K562 (cell line): ENCODE measurements at regions not wholly inside any gene's neighbourhood (a gene's known extent, or its start where the extent isn't known, plus 50 kb on each side); places are given as distances from the start of the nearest gene placed in this dataset.

Source experiments
- ATAC-seq: fragments of 200-7000 bp; cut with Tn5 transposase; 3 replicates; pipeline ENCODE4 v1.9.1; 2020; ENCODE audit warnings: moderate library complexity
- BruUV-seq: library from RNA; stranded (reverse); fragments of 400-500 nt; replicated peaks from 2 replicates; lab custom pipeline; 2021; lab: Mats Ljungman, UMichigan
- CTCF ChIA-PET: fragments of 300-600 bp; formaldehyde crosslinking; extraction: SDS; loops from one replicate; lab custom pipeline; 2021; ENCODE audit warnings: low intra/inter-chr PET ratio; lab: Yijun Ruan, JAX
- POLR2A ChIA-PET: fragments of 300-600, 350-650 bp; sonication (Branson Sonifier 250); formaldehyde crosslinking; extraction: SDS; loops from one replicate; lab custom pipeline; 2021; ENCODE audit warnings: antibody characterized with exemption, inconsistent platforms; lab: Yijun Ruan, JAX
- DNase-seq, 4 experiments: peaks; one replicate each; pipeline versions ENCODE4 v3.0.0 to v3.0.0-alpha.2; 2011 to 2018; ENCODE audit warnings: low spot score in 3 of 4, mixed read lengths in 3 of 4; ENCODE audit errors: extremely low read depth in 1 of 4
- FAIRE-seq: peaks from 2 replicates; lab custom pipeline; 2011; peaks lifted over from hg19 to GRCh38; lab: Jason Lieb, UNC
- H2AFZ ChIP-seq: 2 replicates; pipeline ENCODE4 v1.6.0; 2011; ENCODE audit warnings: low read depth, low read length, control low read depth, inconsistent platforms
- H3K27ac ChIP-seq: fragments of 200-600 bp; 3 replicates; pipeline ENCODE4 v1.8.0; 2011; ENCODE audit warnings: low read depth, mild to moderate bottlenecking, control low read depth, inconsistent platforms, low read length, moderate library complexity, mixed read lengths; ENCODE audit errors: extremely low read depth
- H3K27me3 ChIP-seq, 2 experiments: fragments of 300-600 bp in 1 of 2; 2 replicates in 1 of 2; 3 replicates in 1 of 2; pipeline versions ENCODE4 v1.6.0 to v1.8.0; 2011; ENCODE audit warnings: inconsistent platforms in 2 of 2, low read length in 2 of 2, mild to moderate bottlenecking in 1 of 2, mixed read lengths in 1 of 2, moderate library complexity in 1 of 2; ENCODE audit not compliant: control insufficient read depth in 2 of 2, insufficient read depth in 2 of 2
- H3K36me3 ChIP-seq: fragments of 300-600 bp; 3 replicates; pipeline ENCODE4 v1.8.0; 2011; ENCODE audit warnings: mild to moderate bottlenecking, low read length, inconsistent platforms; ENCODE audit not compliant: control insufficient read depth, insufficient read depth
- H3K4me1 ChIP-seq, 2 experiments: fragments of 200-600 bp in 1 of 2; replicated peaks in 1 of 2; 2 replicates in 1 of 2; 3 replicates in 1 of 2; pipeline versions ENCODE4 v1.5.1 to v1.8.0; 2011; ENCODE audit warnings: inconsistent platforms in 2 of 2, low read length in 2 of 2, mild to moderate bottlenecking in 1 of 2, mixed read lengths in 1 of 2, moderate library complexity in 1 of 2; ENCODE audit not compliant: control insufficient read depth in 2 of 2, insufficient read depth in 2 of 2
- H3K4me2 ChIP-seq: 2 replicates; pipeline ENCODE4 v1.6.1; 2011; ENCODE audit warnings: low read length, control low read depth, inconsistent platforms, mixed read lengths; ENCODE audit not compliant: insufficient read depth
- H3K4me3 ChIP-seq: fragments of 200-600 bp; sonication (generic), shearing (Covaris generic); 2 replicates; pipeline ENCODE4 v1.5.1; 2016; ENCODE audit warnings: control low read depth, inconsistent platforms
- H3K79me2 ChIP-seq: fragments of 200-600 bp; 3 replicates; pipeline ENCODE4 v1.8.0; 2011; ENCODE audit warnings: low read length, inconsistent platforms; ENCODE audit not compliant: control insufficient read depth, insufficient read depth
- H3K9ac ChIP-seq, 2 experiments: 2 replicates each; pipeline versions ENCODE4 v1.6.0 to v1.6.1; 2011; ENCODE audit warnings: low read depth in 2 of 2, low read length in 2 of 2, control low read depth in 1 of 2, inconsistent platforms in 1 of 2, mild to moderate bottlenecking in 1 of 2, mixed read lengths in 1 of 2; ENCODE audit not compliant: insufficient read depth in 1 of 2
- H3K9me1 ChIP-seq: one replicate; pipeline ENCODE4 v1.6.0; 2011; ENCODE audit warnings: inconsistent platforms, mild to moderate bottlenecking, low read length, moderate library complexity; ENCODE audit not compliant: control insufficient read depth, insufficient read depth
- H3K9me3 ChIP-seq: replicated peaks from 2 replicates; pipeline ENCODE4 v1.5.1; 2011; ENCODE audit warnings: low read depth, low read length, inconsistent platforms; ENCODE audit not compliant: control insufficient read depth, insufficient read depth
- H4K20me1 ChIP-seq: replicated peaks from 2 replicates; pipeline ENCODE4 v1.6.1; 2011; ENCODE audit warnings: low read length, inconsistent platforms, mixed read lengths; ENCODE audit not compliant: control insufficient read depth, insufficient read depth
- HMG20A ChIP-seq: fragments of 450-650 bp; formaldehyde crosslinking; conservative IDR thresholded peaks from 2 replicates; pipeline ENCODE4 v1.4.0; 2020; ENCODE audit warnings: mild to moderate bottlenecking, mixed read lengths
- HOXB6 ChIP-seq: fragments of 250-450 bp; sonication (Bioruptor Pico); IDR thresholded peaks from 2 replicates; pipeline ENCODE4 v1.5.1; 2022; ENCODE audit warnings: mild to moderate bottlenecking, borderline replicate concordance
- PRPF4 ChIP-seq: fragments of 200-400 bp; formaldehyde crosslinking; IDR thresholded peaks from one replicate; pipeline ENCODE4 v1.6.1; 2017; ENCODE audit warnings: low read length, low read depth, mild to moderate bottlenecking; ENCODE audit not compliant: insufficient read depth, poor library complexity, severe bottlenecking
- RBFOX2 ChIP-seq: fragments of 200-400 bp; formaldehyde crosslinking; IDR thresholded peaks from 2 replicates; pipeline ENCODE4 v1.6.1; 2017; ENCODE audit warnings: low read depth, mild to moderate bottlenecking, low read length, moderate library complexity
- ZFP36 ChIP-seq: fragments of 150-350 bp; IDR thresholded peaks from 2 replicates; pipeline ENCODE4 v1.6.1; 2018; ENCODE audit warnings: low read length, low read depth; ENCODE audit not compliant: partially characterized antibody
- WGBS: fragments of 100-300 bp; shearing (Covaris generic); methylation state at CpG from one replicate; pipeline ENCODE4 v1.1.6; 2016; ENCODE audit warnings: low coverage, mixed read lengths; ENCODE audit not compliant: insufficient coverage; ENCODE audit errors: missing lambda C conversion rate; 5-methylcytosine and 5-hydroxymethylcytosine counted together
- in situ Hi-C: fragments of 300-500 bp; cut with MboI; formaldehyde crosslinking; loops from 4 replicates; pipeline ENCODE4 v1.15.0; 2018; ENCODE audit warnings: inconsistent platforms, mixed read lengths
- intact Hi-C: fragments of 100-400 bp; cut with micrococcal nuclease; formaldehyde crosslinking; loops from 2 replicates; pipeline ENCODE4 v1.14.2; 2022
- TF ChIP-seq, protein P1 (sequence below), 2 experiments: IDR thresholded peaks; 2 replicates each; pipeline ENCODE4 v1.6.1; 2011; ENCODE audit warnings: borderline replicate concordance in 1 of 2, control low read depth in 1 of 2, low read depth in 1 of 2, low read length in 1 of 2, mild to moderate bottlenecking in 1 of 2, mixed read lengths in 1 of 2, moderate library complexity in 1 of 2; ENCODE audit not compliant: insufficient read depth in 1 of 2, insufficient read length in 1 of 2, poor library complexity in 1 of 2, severe bottlenecking in 1 of 2; ENCODE audit errors: extremely low read depth in 1 of 2

DNA sequence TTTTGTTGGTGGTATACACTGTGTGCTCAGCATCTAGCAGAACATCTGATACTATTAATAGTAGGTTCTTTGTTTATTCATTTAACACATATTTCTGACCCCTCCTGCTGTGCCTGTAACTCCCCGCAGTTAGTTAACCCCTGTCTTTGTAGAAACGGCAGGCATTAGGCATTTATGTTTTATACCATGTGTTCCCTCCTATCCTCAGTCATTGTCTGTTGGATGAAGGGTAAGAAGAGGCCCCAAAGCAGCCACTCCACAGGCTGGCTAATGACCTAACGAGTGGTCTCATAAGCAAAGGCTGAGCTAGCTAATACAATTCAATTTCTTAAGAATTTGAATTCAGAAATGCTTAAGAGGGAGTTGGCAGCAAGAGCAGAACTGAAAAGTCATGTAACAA, 170.8 kb downstream of the TMX1 start:
- no peak overlapping the region for H3K9ac ChIP-seq
- in situ Hi-C loops: no loop called here
- H4K20me1 ChIP-seq: no peaks in the 10 kb centered on the region
- FAIRE-seq (no peak), ATAC-seq (no peak), DNase-seq (no peak)
- H3K27me3 ChIP-seq: no peaks in the 10 kb centered on the region
- no peak overlapping the region for H3K27ac ChIP-seq
- no peaks in the 10 kb centered on the region for H3K79me2 ChIP-seq
- no TSS peak for BruUV-seq
- no peak overlapping the region for H2AFZ ChIP-seq
- H3K9me1 ChIP-seq: no peaks in the 10 kb centered on the region
- WGBS: 4% methylated on average over 3 of the region's 3 CpGs
- intact Hi-C loops: no loop called here
- H3K4me1 ChIP-seq: no peaks in the 10 kb centered on the region
- ChIA-PET POLR2A (no interaction called here), CTCF (no interaction called here)
- TF ChIP-seq PRPF4 (no peak), RBFOX2 (no peak), HMG20A (CRISPR knock-in tag) (no peak), HOXB6 (CRISPR knock-in tag) (no peak), ZFP36 (no peak)
- TF ChIP-seq, protein P1, sequence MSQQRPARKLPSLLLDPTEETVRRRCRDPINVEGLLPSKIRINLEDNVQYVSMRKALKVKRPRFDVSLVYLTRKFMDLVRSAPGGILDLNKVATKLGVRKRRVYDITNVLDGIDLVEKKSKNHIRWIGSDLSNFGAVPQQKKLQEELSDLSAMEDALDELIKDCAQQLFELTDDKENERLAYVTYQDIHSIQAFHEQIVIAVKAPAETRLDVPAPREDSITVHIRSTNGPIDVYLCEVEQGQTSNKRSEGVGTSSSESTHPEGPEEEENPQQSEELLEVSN (IDR thresholded peaks at IDR 0.05; ENCODE audit: borderline replicate concordance in 1 of 2, extremely low read depth in 1 of 2, insufficient read depth in 1 of 2, insufficient read length in 1 of 2, low read depth in 1 of 2, low read length in 1 of 2, poor library complexity in 1 of 2, severe bottlenecking in 1 of 2): no peak
- H3K9me3 ChIP-seq: no peaks in the 10 kb centered on the region
- no peaks in the 10 kb centered on the region for H3K36me3 ChIP-seq
- no peak overlapping the region for H3K4me2 ChIP-seq
- H3K4me3 ChIP-seq: no peak overlapping the region
